Right cardiac atrium (tissue), 5 donors: ENCODE measurements at regions not wholly inside any gene's neighbourhood (a gene's known extent, or its start where the extent isn't known, plus 50 kb on each side); places are given as distances from the start of the nearest gene placed in this dataset.
A peak's percentile ranks its signal among the peaks of the same experiment; 100 is the strongest.

Experiments used
- ATAC-seq, 2 donors: fragments of 200-7000 bp; cut with Tn5 transposase; one replicate each; pipeline versions ENCODE4 v1.8.0 to v1.9.1; 2020; ENCODE audit warnings: moderate library complexity in 2 of 2, mild to moderate bottlenecking in 1 of 2
- DNase-seq, 3 donors: peaks; one replicate each; pipeline ENCODE4 v3.0.0-alpha.2; 2020
- H3K27ac ChIP-seq: one replicate; pipeline ENCODE4 v1.5.1; 2013; ENCODE audit warnings: mild to moderate bottlenecking, low read length, control low read depth, moderate library complexity
- H3K27me3 ChIP-seq: one replicate; pipeline ENCODE4 v1.6.1; 2013; ENCODE audit not compliant: control insufficient read depth, insufficient read depth
- H3K4me1 ChIP-seq: one replicate; pipeline ENCODE4 v1.6.1; 2013; ENCODE audit warnings: low read length; ENCODE audit not compliant: control insufficient read depth, insufficient read depth
- H3K4me3 ChIP-seq: one replicate; pipeline ENCODE4 v1.5.1; 2013; ENCODE audit warnings: low read length, control low read depth
- H3K9me3 ChIP-seq: one replicate; pipeline ENCODE4 v1.6.1; 2013; ENCODE audit warnings: low read length; ENCODE audit not compliant: control insufficient read depth
- WGBS: extraction: QIAGEN DNeasy Blood & Tissue Kit; methylation state at CpG from one replicate; pipeline ENCODE4 v1.1.7; 2013; 5-methylcytosine and 5-hydroxymethylcytosine counted together
- intact Hi-C, 4 donors: fragments of 100-400 bp; cut with DNase I; formaldehyde crosslinking; loops; one replicate each; pipeline versions ENCODE4 v1.11.0 to v1.14.0; 2022 to 2023
- donor health status: healthy with polysubstance abuse.
- donor health status: DM: no; HTN: yes; CAD: no.
- donor health status: DM: no; HTN: no; CAD: no.
- donor health status: DM: no; HTN: yes; CAD: no; lungs with severe emphysema.
- donor health status: DM: yes; HTN: yes; CAD: no.

DNA sequence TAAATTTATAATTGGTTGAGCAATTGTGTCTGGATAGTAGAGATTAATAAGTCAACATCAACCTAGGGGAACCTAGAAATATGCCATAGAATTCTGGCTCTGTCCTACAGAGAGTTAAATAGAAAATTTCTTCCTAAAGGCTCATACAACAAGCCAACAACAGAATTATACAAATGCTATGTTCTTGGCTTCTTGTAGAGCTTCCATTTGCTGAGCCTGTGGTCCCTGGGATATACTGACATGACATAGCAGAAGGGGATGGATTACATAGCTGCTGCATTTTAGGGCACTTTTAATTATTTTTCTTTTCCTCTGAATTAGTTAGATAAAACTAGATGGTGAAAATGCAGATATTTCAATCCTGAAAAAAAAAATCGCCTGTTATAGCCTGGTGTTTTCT lies 95.5 kb upstream of the ST6GAL2 start:
- no peak for ATAC-seq
- intact Hi-C loops: no loop called here
- 75% methylated on average over 1 of the region's 1 CpG for WGBS

DNA sequence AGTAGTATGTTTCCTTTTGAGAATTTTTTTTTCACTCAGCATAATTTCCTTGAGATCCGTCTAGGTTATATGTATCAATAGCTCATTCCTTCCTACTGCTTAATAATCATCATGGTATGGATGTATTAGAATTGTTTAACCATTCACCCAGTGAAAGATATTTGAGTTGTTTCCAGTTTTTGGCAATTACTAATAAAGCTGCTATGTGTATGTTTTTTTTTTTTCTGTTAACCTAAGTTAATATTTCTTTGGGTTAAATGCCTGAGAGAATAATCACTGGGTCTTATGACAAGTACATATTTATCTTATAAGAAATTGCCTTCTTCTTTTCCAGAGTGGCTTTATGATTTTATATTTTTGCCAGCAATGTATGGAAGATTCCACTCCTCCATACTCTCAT lies 96.4 kb upstream of the ST6GAL2 start:
- Histone ChIP-seq H3K27me3 (no peaks in the 10 kb centered on the region), H3K4me3 (no peak overlapping the region), H3K9me3 (no peaks in the 10 kb centered on the region), H3K27ac (no peak overlapping the region), H3K4me1 (no peaks in the 10 kb centered on the region)
- intact Hi-C loops: no loop called here
- WGBS: 80% methylated on average over 1 of the region's 1 CpG
- no peak for DNase-seq
- ATAC-seq: no peak

More for the DNA sequence above, 95.5 kb upstream of the ST6GAL2 start:
- Histone ChIP-seq H3K27me3 (no peaks in the 10 kb centered on the region), H3K4me3 (no peak overlapping the region), H3K27ac (no peak overlapping the region), H3K4me1 (no peaks in the 10 kb centered on the region), H3K9me3 (no peaks in the 10 kb centered on the region)
- no peak for DNase-seq

DNA sequence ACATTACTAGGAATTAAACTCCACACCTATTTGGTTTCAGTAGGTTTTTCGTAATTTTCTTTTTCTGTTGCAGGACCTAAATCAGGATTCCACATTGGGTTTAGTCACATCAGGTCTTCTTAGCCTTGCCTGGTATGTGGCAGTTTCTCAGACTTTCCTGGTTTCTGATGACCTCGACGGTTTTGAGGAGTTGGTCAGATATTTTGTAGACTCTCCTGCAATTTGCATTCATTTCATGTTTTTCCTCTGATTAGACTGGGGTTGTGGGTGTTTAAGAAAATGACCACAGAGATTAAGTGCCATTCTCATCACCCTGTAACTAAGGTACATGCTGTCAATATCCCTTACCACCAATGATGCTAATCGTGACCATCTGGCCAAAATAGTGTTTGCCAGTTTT lies 97.3 kb upstream of the ST6GAL2 start:
- intact Hi-C loops: no loop called here
- H3K27me3 ChIP-seq: no peaks in the 10 kb centered on the region
- DNase-seq: no peak
- no peak overlapping the region for H3K4me3 ChIP-seq
- no peak overlapping the region for H3K27ac ChIP-seq
- H3K9me3 ChIP-seq: no peaks in the 10 kb centered on the region
- H3K4me1 ChIP-seq: no peaks in the 10 kb centered on the region
- ATAC-seq: no peak
- WGBS: 92% methylated on average over 4 of the region's 4 CpGs

DNA sequence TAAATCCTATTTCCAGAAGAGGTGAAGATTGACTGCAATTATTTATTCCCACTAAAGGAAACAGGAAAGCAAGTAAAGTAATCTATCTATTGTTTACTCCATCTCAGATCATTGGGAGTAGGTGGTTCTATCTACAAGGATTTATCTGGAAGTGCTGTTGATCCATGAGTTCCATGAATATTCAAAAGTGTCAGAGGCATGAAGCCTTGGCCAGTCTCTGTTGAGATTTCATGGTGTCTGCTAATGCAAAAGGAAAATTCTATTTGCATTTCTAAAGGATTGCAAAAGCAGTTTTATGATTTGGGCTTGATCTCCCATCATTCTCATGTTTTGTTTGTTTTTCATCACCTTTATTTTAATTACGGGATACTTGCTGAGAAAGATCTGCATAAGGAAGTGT lies 102.4 kb upstream of the ST6GAL2 start:
- WGBS: 72% methylated on average over 1 of the region's 1 CpG
- Histone ChIP-seq H3K4me1 (no peaks in the 10 kb centered on the region), H3K27me3 (no peaks in the 10 kb centered on the region), H3K9me3 (no peaks in the 10 kb centered on the region), H3K27ac (no peak overlapping the region), H3K4me3 (no peak overlapping the region)
- ATAC-seq: no peak
- intact Hi-C loops: no loop called here
- DNase-seq: no peak

DNA sequence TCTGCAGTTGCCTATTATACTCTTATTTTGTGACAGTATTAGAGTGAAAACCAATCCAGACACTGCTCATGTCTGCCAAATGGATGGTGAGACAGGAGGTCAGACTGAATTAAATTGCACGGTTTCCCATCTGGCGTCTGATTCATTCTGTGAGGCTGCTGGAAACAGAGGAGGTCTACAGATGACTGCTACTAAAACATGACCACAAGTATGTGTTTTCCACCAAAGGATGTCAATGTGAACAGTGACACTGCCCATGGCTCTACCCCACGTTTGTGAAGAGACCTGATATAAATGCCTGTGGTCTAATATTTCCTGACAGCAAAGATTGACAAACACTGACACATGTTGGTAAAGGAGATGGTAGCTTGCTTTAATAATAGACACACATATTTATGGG lies 104.3 kb upstream of the ST6GAL2 start:
- no peak overlapping the region for H3K27ac ChIP-seq
- no peaks in the 10 kb centered on the region for H3K27me3 ChIP-seq
- H3K9me3 ChIP-seq: no peaks in the 10 kb centered on the region
- DNase-seq (no peak), ATAC-seq (no peak)
- no peaks in the 10 kb centered on the region for H3K4me1 ChIP-seq
- WGBS: 57% methylated on average over 3 of the region's 3 CpGs
- H3K4me3 ChIP-seq: no peak overlapping the region
- intact Hi-C loops: no loop called here

DNA sequence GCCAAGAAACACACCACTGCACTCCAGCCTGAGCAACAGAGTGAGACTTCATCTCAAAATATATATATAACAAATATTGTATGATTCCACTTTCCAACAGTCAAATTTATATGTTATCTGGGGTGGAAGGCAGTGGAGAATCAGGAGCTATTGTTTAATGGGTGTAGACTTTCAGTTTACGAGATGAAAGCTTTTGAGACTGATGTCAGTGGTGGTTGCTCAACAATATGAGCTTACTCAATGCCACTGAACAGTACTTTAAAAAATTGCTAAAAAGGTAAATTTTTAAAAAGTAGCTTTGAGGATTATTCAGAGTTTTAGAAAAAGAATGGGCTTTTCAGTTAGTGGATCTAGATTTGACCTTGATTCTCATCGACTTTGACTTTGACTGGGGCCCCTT lies 105.9 kb upstream of the ST6GAL2 start:
- ATAC-seq: no peak
- 92% methylated on average over 2 of the region's 2 CpGs for WGBS
- Histone ChIP-seq H3K27ac (no peak overlapping the region), H3K9me3 (no peaks in the 10 kb centered on the region), H3K4me1 (no peaks in the 10 kb centered on the region), H3K4me3 (no peak overlapping the region), H3K27me3 (no peaks in the 10 kb centered on the region)
- intact Hi-C loops: no loop called here
- no peak for DNase-seq

DNA sequence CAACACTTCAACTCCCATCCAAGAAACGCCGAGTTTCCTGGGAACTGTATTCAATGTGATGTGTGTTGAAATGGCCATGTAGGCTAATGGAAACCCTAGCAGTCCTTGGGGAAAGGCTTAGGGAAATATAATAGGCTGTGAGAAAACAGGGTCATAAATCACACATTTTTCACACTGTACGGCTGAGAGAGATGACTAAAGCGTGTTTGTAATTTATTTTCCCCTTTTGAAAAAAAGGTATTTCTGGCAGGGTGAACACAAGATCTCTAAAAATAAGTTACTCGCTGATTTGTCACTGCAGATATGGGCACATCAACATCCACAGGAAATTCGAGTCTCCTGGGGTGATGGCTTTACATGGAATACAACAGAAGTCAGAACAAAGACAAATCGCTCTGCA lies 109.6 kb upstream of the ST6GAL2 start:
- intact Hi-C loops: no loop called here
- Histone ChIP-seq H3K4me1 (no peaks in the 10 kb centered on the region), H3K4me3 (no peak overlapping the region), H3K27ac (no peak overlapping the region), H3K9me3 (no peaks in the 10 kb centered on the region), H3K27me3 (no peaks in the 10 kb centered on the region)
- no peak for ATAC-seq
- no peak for DNase-seq
- WGBS: 37% methylated on average over 7 of the region's 7 CpGs

DNA sequence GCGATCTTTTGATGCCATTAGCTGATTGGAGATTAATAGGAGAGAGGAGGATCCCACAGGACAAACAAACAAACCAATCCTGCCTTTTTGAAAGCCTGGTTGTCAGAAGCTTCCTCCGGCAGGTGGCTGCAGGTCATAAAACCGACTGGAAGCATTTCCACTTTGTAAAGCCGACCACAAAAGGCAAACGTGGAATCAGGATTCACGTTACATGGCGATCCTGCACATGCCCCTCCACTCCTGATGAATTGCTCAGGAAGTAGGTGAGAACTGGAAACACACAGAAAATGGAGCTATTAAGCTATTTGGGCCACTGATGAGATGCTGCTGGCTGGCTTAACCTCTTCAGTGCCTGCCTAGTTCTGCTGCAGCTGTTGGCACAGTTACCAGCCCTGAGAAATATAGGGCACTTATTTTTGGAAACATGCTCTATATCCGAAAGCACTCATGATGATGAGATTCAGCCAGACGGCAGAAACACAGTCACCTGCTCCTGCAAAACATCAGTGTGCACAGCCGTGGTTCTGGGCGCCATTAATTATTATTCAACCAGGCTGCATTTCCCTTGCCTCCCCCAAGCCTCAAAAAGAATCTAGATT lies 110.3 kb upstream of the ST6GAL2 start:
- 55% methylated on average over 11 of the region's 11 CpGs for WGBS
- H3K27ac ChIP-seq: no peak overlapping the region
- ATAC-seq: peak in 1 of 2 donors; percentile 38
- no peak for DNase-seq
- no peaks in the 10 kb centered on the region for H3K4me1 ChIP-seq
- H3K9me3 ChIP-seq: no peaks in the 10 kb centered on the region
- intact Hi-C loops: no loop called here
- H3K27me3 ChIP-seq: no peaks in the 10 kb centered on the region
- H3K4me3 ChIP-seq: no peak overlapping the region

DNA sequence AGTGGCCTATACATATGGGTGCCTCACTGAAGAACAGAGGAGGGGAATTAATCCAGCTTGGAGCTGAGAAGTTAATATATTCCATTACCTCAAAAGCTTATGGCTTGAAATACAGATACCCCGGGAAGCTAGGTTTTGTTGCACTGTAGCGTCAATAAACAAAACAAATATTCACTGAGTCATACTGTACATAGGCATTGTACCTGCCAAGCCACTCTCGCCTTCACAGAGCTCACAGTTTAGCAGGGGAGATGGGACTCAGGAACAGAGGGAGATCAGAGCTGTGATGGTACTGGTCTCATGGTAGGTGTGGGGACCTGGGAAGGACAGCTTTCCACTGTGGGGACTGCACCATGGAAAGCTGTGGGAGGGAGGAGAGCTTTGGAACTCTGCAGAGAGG lies 111.2 kb upstream of the ST6GAL2 start:
- Histone ChIP-seq H3K27ac (no peak overlapping the region), H3K9me3 (no peaks in the 10 kb centered on the region), H3K4me3 (no peak overlapping the region), H3K4me1 (no peaks in the 10 kb centered on the region), H3K27me3 (no peaks in the 10 kb centered on the region)
- DNase-seq (no peak), ATAC-seq (no peak)
- intact Hi-C loops: no loop called here
- WGBS: 62% methylated on average over 3 of the region's 3 CpGs

DNA sequence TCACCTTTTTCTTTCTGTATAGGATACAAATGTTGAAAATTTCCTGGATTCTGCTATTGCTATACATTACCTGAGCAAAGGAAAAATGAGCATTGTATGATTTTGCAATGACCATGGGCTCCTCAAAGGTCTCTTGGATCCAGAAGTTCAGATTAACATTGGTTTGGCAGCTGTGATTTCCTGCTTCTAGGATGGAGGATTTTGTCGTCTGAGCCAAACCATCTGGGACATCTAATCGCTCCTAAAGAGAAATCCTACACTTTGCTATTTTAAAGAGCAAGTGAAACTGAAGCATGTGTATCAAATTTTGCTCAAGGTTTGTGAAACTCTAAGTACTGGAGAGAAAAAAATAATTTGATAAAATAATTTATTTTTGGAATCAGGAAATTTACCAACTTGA lies 115.1 kb upstream of the ST6GAL2 start:
- Histone ChIP-seq H3K9me3 (no peaks in the 10 kb centered on the region), H3K4me1 (no peaks in the 10 kb centered on the region), H3K4me3 (no peak overlapping the region), H3K27me3 (no peaks in the 10 kb centered on the region), H3K27ac (no peak overlapping the region)
- 21% methylated on average over 2 of the region's 2 CpGs for WGBS
- DNase-seq: no peak
- no peak for ATAC-seq
- intact Hi-C loops: no loop called here

DNA sequence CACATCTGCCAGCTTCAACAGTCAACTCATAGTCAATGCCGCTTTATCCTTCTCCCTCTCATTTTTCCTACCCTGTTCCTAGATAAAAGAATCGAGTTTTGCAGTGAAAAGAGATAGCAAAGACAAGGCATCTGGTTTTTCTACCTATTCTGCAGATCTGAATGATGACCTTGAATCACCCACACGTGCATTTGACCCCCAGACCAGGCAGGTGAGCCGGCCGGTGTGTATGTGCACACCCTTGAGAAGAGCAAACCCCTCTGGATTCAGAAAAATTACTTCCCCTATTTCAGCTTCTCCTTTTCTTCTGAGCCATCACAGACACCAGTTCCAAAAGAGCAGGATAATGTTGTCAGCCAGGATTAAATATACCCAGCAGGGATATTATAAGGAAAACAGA lies 115.6 kb upstream of the ST6GAL2 start:
- Histone ChIP-seq H3K4me3 (no peak overlapping the region), H3K27me3 (no peaks in the 10 kb centered on the region), H3K27ac (no peak overlapping the region), H3K4me1 (no peaks in the 10 kb centered on the region), H3K9me3 (no peaks in the 10 kb centered on the region)
- 59% methylated on average over 5 of the region's 5 CpGs for WGBS
- no peak for ATAC-seq
- intact Hi-C loops: no loop called here
- no peak for DNase-seq

DNA sequence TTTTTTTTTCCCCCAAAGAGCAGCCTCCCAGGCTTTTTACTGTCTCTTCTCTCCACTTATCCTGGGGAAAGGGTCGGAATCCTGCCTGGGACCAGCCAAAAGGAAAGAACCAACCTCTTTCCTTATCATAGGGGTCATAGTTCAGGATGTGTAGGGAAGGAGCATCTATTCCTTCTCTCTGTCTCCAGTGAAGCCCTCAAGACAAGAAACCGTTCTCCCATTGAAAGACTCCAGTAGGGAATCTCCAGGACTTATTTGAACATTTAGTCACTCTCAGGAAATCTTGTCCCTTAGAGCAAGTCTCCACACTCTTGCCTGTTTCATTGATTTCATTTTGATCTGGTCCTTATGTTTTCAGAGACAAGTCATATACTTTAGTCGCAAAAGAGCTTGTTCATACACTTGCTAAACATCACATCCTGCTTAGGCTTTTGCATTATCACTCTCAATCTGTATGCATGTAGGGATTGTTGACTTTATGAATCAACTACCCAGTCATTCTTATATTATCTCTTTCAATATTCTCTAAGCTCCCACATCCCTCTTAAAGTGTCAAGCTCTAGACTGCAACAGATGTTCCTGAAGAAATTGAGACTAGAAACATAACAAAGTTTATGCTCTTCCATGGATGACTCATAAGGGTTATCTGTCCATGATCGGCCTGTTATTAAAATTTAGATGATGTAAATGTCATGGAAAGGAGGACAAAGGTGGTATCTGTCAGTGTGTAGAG lies 116.2 kb upstream of the ST6GAL2 start:
- 69% methylated on average over 4 of the region's 4 CpGs for WGBS
- Histone ChIP-seq H3K27ac (no peak overlapping the region), H3K27me3 (no peaks in the 10 kb centered on the region), H3K9me3 (no peaks in the 10 kb centered on the region), H3K4me3 (no peak overlapping the region), H3K4me1 (no peaks in the 10 kb centered on the region)
- intact Hi-C loops: no loop called here
- DNase-seq (no peak), ATAC-seq (no peak)
